CD4-positive, CD25-positive, alpha-beta regulatory T cell (primary cell): ENCODE measurements at regions not wholly inside any gene's neighbourhood (a gene's known extent, or its start where the extent isn't known, plus 50 kb on each side); places are given as distances from the start of the nearest gene placed in this dataset.

Experiments used
- ATAC-seq, 2 donors: fragments of 150-1000 bp; cut with Tn5 transposase; one replicate each; pipeline ENCODE4 v1.10.0; 2021; ENCODE audit warnings: low read depth in 2 of 2, moderate number of reproducible peaks in 2 of 2, moderate library complexity in 1 of 2
- DNase-seq, 3 donors: peaks; one replicate each; pipeline versions ENCODE4 v3.0.0 to v3.0.0-alpha.2; 2012 to 2022; ENCODE audit warnings: mixed read lengths in 1 of 3
- H3K27ac ChIP-seq: one replicate; pipeline ENCODE4 v1.7.0; 2013; ENCODE audit warnings: mild to moderate bottlenecking, low read length; ENCODE audit not compliant: insufficient read depth, poor library complexity, severe bottlenecking
- H3K27me3 ChIP-seq: one replicate; pipeline ENCODE4 v1.7.0; 2013; ENCODE audit warnings: low read length; ENCODE audit not compliant: control insufficient read depth, insufficient read depth
- H3K36me3 ChIP-seq: one replicate; pipeline ENCODE4 v1.7.0; 2013; ENCODE audit warnings: mild to moderate bottlenecking, low read length, moderate library complexity; ENCODE audit not compliant: control insufficient read depth, insufficient read depth
- H3K4me1 ChIP-seq: 2 replicates; pipeline ENCODE4 v1.7.0; 2013; ENCODE audit warnings: mild to moderate bottlenecking, low read length; ENCODE audit not compliant: insufficient read depth, control insufficient read depth, poor library complexity, severe bottlenecking
- H3K4me3 ChIP-seq: one replicate; pipeline ENCODE4 v1.7.0; 2013; ENCODE audit warnings: low read depth, mild to moderate bottlenecking, low read length, moderate library complexity
- H3K9me3 ChIP-seq, 2 experiments: 1 replicate in 1 of 2; 2 replicates in 1 of 2; pipeline ENCODE4 v1.7.0; 2013; ENCODE audit warnings: low read length in 2 of 2, mild to moderate bottlenecking in 1 of 2, moderate library complexity in 1 of 2; ENCODE audit not compliant: control insufficient read depth in 2 of 2
- H3K27ac Mint-ChIP-seq, 3 donors: one replicate each; pipeline ENCODE4 v1.8.0; 2020 to 2022; ENCODE audit warnings: mild to moderate bottlenecking in 3 of 3, mixed read lengths in 3 of 3, moderate library complexity in 2 of 3
- H3K27me3 Mint-ChIP-seq: one replicate; pipeline ENCODE4 v1.8.0; 2022; ENCODE audit warnings: mild to moderate bottlenecking, mixed read lengths
- H3K36me3 Mint-ChIP-seq: one replicate; pipeline ENCODE4 v1.8.0; 2020; ENCODE audit warnings: mixed read lengths
- H3K4me1 Mint-ChIP-seq, 4 donors: one replicate each; pipeline ENCODE4 v1.8.0; 2020 to 2022; ENCODE audit warnings: mixed read lengths in 4 of 4, mild to moderate bottlenecking in 1 of 4
- H3K4me3 Mint-ChIP-seq, 4 donors: one replicate each; pipeline ENCODE4 v1.8.0; 2020 to 2022; ENCODE audit warnings: mild to moderate bottlenecking in 4 of 4, mixed read lengths in 4 of 4, moderate library complexity in 3 of 4
- H3K9me3 Mint-ChIP-seq, 7 donors: one replicate each; pipeline ENCODE4 v1.8.0; 2020 to 2022; ENCODE audit warnings: mixed read lengths in 7 of 7, mild to moderate bottlenecking in 3 of 7, moderate library complexity in 2 of 7

DNA sequence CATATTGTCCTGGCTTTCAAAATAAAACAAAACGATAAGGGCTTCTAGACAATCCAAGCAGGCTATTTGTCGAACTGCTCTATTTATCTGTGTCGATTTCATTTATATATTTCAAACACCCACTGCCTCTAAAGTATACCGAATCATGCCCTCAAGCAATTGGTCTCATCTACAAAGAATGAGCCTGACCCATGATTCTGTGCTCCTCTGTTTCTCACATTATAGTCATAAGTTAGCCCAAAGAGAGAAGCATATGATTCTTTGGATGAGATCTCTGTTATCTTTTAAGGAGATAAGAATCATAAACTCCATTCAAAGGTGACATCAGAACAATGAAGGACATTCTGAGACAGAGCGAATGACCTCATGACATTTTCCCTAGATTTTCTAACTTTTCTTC is 191.1 kb downstream of the MAP2K6 start:
- H3K4me3 Mint-ChIP-seq, result no peak overlapping the region
- DNase-seq (no peak), ATAC-seq (no peak)
- Histone ChIP-seq H3K36me3 (no peaks in the 10 kb centered on the region), H3K4me3 (no peak overlapping the region), H3K27ac (no peak overlapping the region), H3K9me3 (no peaks in the 10 kb centered on the region), H3K4me1 (no peaks in the 10 kb centered on the region), H3K27me3 (no peaks in the 10 kb centered on the region)
- peaks cover 17% of the 10 kb centered on the region for H3K27me3 Mint-ChIP-seq
- no peaks in the 10 kb centered on the region for H3K36me3 Mint-ChIP-seq
- H3K4me1 Mint-ChIP-seq, result peaks cover 0 to 9% (median 4%) of the 10 kb centered on the region in 4 donors
- no peak overlapping the region for H3K27ac Mint-ChIP-seq
- H3K9me3 Mint-ChIP-seq, result peaks cover 0 to 1% (median 0%) of the 10 kb centered on the region in 7 donors

DNA sequence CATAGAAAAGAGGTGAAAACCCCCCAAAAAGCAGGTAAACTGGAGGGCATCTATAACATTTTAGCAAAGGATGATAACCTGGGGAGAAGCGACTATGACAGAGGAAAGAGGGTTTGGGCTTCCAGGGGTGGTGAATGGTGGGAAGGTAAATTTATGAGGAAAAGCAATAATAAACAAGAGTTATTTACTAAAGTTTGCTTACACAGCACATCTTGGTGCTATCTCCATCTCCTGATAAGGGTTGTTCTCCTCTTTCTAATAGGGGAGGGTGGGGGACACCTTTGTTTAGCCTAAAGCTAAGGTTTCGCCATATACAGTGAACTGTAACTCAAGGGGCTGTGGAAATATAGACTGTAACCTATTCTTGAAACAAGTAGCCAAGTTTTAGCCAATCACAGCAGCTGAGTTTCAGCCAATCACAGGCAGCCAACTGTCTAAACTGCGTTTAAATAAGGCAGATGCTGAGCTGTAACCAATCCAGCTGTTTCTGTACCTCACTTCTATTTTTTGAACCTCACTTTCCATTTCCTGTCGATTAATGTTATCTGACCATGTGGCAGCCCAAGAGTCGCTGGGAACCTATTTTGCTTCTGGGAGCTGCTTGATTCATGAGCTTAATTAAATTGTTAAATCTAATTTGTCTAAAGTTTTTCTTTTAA is 191.8 kb downstream of the MAP2K6 start:
- Histone ChIP-seq H3K36me3 (no peaks in the 10 kb centered on the region), H3K27ac (no peak overlapping the region), H3K4me1 (no peaks in the 10 kb centered on the region), H3K9me3 (no peaks in the 10 kb centered on the region), H3K27me3 (no peaks in the 10 kb centered on the region), H3K4me3 (no peak overlapping the region)
- peak in 1 of 3 donors; percentile 7 for DNase-seq
- Mint-ChIP-seq H3K27me3 (peaks cover 19% of the 10 kb centered on the region), H3K4me3 (no peak overlapping the region), H3K36me3 (no peaks in the 10 kb centered on the region), H3K4me1 (peaks cover 0 to 9% (median 4%) of the 10 kb centered on the region in 4 donors), H3K9me3 (peaks cover 0 to 1% (median 0%) of the 10 kb centered on the region in 7 donors), H3K27ac (no peak overlapping the region)
- no peak for ATAC-seq

- Mint-ChIP-seq H3K4me3 (no peak overlapping the region), H3K27ac (no peak overlapping the region), H3K9me3 (peaks cover 0 to 3% (median 1%) of the 10 kb centered on the region in 7 donors), H3K4me1 (peaks cover 0 to 7% (median 3%) of the 10 kb centered on the region in 4 donors), H3K27me3 (peaks cover 22% of the 10 kb centered on the region), H3K36me3 (no peaks in the 10 kb centered on the region)
- Histone ChIP-seq H3K9me3 (no peaks in the 10 kb centered on the region), H3K4me1 (no peaks in the 10 kb centered on the region), H3K27ac (no peak overlapping the region), H3K36me3 (no peaks in the 10 kb centered on the region), H3K4me3 (no peak overlapping the region), H3K27me3 (no peaks in the 10 kb centered on the region)
- peak in 1 of 3 donors; percentile 69 for DNase-seq
- no peak for ATAC-seq
Observed at GRCh38 chr17:69607162-69607834, 192.8 kb downstream of the MAP2K6 start.

DNA sequence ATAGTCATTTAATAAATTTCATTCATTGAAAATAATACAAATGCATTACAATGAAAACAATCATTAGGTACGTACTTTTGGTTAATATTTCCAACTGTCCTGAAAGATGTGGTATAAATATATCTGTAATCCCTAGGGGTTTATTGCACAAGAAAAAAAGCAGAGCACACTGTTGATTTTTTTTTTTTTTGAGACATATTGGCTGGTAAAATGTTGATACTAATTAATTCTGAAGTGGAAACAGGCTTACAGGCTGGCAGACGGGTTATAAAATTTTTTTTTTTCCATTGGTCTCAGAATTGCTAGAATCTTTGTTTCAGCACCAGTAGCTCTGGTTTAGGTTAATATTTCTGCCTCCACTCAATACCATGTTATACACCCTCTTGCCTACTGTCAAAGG is 193.6 kb downstream of the MAP2K6 start:
- H3K9me3 ChIP-seq, result no peaks in the 10 kb centered on the region
- H3K4me3 Mint-ChIP-seq, result no peak overlapping the region
- H3K36me3 Mint-ChIP-seq, result no peaks in the 10 kb centered on the region
- no peak overlapping the region for H3K4me3 ChIP-seq
- ATAC-seq (no peak), DNase-seq (no peak)
- no peaks in the 10 kb centered on the region for H3K36me3 ChIP-seq
- H3K27ac Mint-ChIP-seq, result no peak overlapping the region
- no peaks in the 10 kb centered on the region for H3K4me1 ChIP-seq
- H3K9me3 Mint-ChIP-seq, result peaks cover 0 to 3% (median 1%) of the 10 kb centered on the region in 7 donors
- H3K27me3 ChIP-seq, result no peaks in the 10 kb centered on the region
- H3K27ac ChIP-seq, result no peak overlapping the region
- no peaks in the 10 kb centered on the region for H3K4me1 Mint-ChIP-seq
- H3K27me3 Mint-ChIP-seq, result peaks cover 14% of the 10 kb centered on the region

DNA sequence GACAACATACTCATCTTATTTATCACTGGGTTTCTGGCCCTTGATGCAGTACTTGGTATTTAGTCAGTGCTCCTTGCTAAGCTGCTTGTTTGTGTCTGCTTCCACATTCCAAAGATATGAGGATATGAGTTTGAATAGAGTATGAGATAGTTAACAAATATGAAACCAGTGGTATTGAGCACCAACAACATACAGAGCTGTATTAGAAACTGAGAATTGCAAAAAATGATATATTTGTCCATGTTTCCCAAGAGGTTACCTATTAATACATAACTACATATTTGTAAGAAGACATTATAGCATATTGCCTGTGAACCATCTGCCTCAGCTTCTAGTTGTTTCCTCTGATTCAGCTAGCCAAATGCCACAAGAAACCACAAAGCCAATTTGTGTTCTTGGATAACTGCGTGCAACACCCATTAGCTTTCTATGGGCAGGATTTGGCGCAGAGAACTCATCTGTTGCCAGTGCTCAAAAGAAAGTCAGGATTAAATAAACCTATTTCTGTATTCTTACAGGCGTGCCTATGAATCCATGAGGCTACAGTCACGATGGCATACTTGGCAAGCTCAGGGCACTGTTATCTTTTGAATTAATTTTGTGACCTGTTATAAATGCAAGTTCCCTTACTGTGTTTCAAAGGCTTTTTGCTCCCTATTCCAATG is 194.4 kb downstream of the MAP2K6 start:
- no peaks in the 10 kb centered on the region for H3K27me3 ChIP-seq
- Mint-ChIP-seq H3K27me3 (peaks cover 14% of the 10 kb centered on the region), H3K4me3 (no peak overlapping the region), H3K9me3 (peaks cover 0 to 3% (median 1%) of the 10 kb centered on the region in 7 donors), H3K36me3 (no peaks in the 10 kb centered on the region), H3K4me1 (no peaks in the 10 kb centered on the region), H3K27ac (no peak overlapping the region)
- ATAC-seq (no peak), DNase-seq (no peak)
- H3K36me3 ChIP-seq, result no peaks in the 10 kb centered on the region
- H3K4me3 ChIP-seq, result no peak overlapping the region
- H3K4me1 ChIP-seq, result no peaks in the 10 kb centered on the region
- H3K27ac ChIP-seq, result no peak overlapping the region
- no peaks in the 10 kb centered on the region for H3K9me3 ChIP-seq

- no peaks in the 10 kb centered on the region for H3K4me1 Mint-ChIP-seq
- DNase-seq (no peak), ATAC-seq (no peak)
- no peaks in the 10 kb centered on the region for H3K4me1 ChIP-seq
- no peak overlapping the region for H3K27ac Mint-ChIP-seq
- H3K4me3 ChIP-seq, result no peak overlapping the region
- H3K9me3 ChIP-seq, result no peaks in the 10 kb centered on the region
- peaks cover 0 to 3% (median 1%) of the 10 kb centered on the region in 7 donors for H3K9me3 Mint-ChIP-seq
- no peaks in the 10 kb centered on the region for H3K36me3 Mint-ChIP-seq
- peaks cover 14% of the 10 kb centered on the region for H3K27me3 Mint-ChIP-seq
- no peaks in the 10 kb centered on the region for H3K36me3 ChIP-seq
- H3K27ac ChIP-seq, result no peak overlapping the region
- H3K4me3 Mint-ChIP-seq, result no peak overlapping the region
- H3K27me3 ChIP-seq, result no peaks in the 10 kb centered on the region
Observed at GRCh38 chr17:69609473-69610305, 195.2 kb downstream of the MAP2K6 start.

DNA sequence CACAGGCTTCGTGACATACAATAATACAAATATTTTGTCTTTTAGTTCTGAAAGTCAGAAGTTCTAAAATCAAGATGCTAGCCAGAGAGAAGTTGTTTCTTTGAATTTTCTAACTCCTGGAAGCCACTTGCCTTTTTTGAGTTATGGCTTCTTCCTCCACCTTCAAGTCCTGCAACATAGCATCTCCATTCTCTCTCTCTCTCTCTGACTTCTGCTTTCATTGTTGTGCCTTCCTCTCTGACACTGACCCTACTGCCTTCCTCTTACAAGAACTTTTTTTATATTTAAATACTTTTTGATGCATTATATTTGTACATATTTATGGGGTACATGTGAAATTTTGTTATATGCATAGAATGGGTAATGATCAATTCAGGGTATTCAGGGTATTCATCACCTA is 205.9 kb downstream of the MAP2K6 start:
- no peak for DNase-seq
- H3K4me1 Mint-ChIP-seq, result no peaks in the 10 kb centered on the region
- ATAC-seq, result no peak

More for the DNA sequence above, 205.9 kb downstream of the MAP2K6 start:
- Mint-ChIP-seq H3K4me3 (no peak overlapping the region), H3K9me3 (peaks cover 0 to 11% (median 5%) of the 10 kb centered on the region in 7 donors), H3K36me3 (no peaks in the 10 kb centered on the region), H3K27me3 (peaks cover 4% of the 10 kb centered on the region), H3K27ac (no peak overlapping the region)
- Histone ChIP-seq H3K27me3 (no peaks in the 10 kb centered on the region), H3K27ac (no peak overlapping the region), H3K4me1 (no peaks in the 10 kb centered on the region), H3K4me3 (no peak overlapping the region), H3K36me3 (no peaks in the 10 kb centered on the region), H3K9me3 (no peaks in the 10 kb centered on the region)
